C4-2B (cell line): ENCODE measurements at regions not wholly inside any gene's neighbourhood (a gene's known extent, or its start where the extent isn't known, plus 50 kb on each side); places are given as distances from the start of the nearest gene placed in this dataset.

Experiments used
- ZFX ChIP-seq: fragments of 450-650 bp; IDR thresholded peaks from 2 replicates; pipeline ENCODE4 v1.6.1; 2017
- TF ChIP-seq, protein P1 (sequence below): fragments of 450-650 bp; conservative IDR thresholded peaks from 2 replicates; pipeline ENCODE4 v1.5.1; 2017; ENCODE audit warnings: mild to moderate bottlenecking

- TF ChIP-seq, protein P1, sequence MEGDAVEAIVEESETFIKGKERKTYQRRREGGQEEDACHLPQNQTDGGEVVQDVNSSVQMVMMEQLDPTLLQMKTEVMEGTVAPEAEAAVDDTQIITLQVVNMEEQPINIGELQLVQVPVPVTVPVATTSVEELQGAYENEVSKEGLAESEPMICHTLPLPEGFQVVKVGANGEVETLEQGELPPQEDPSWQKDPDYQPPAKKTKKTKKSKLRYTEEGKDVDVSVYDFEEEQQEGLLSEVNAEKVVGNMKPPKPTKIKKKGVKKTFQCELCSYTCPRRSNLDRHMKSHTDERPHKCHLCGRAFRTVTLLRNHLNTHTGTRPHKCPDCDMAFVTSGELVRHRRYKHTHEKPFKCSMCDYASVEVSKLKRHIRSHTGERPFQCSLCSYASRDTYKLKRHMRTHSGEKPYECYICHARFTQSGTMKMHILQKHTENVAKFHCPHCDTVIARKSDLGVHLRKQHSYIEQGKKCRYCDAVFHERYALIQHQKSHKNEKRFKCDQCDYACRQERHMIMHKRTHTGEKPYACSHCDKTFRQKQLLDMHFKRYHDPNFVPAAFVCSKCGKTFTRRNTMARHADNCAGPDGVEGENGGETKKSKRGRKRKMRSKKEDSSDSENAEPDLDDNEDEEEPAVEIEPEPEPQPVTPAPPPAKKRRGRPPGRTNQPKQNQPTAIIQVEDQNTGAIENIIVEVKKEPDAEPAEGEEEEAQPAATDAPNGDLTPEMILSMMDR = no peak
- no peak for TF ChIP-seq ZFX
Measured at GRCh38 chr6:55058682-55059081, 115.6 kb upstream of the HCRTR2 start.
